NCI-H1417 (cell line): ENCODE measurements at regions not wholly inside any gene's neighbourhood (a gene's known extent, or its start where the extent isn't known, plus 50 kb on each side); places are given as distances from the start of the nearest gene placed in this dataset.
A peak's percentile ranks its signal among the peaks of the same experiment; 100 is the strongest.
"Not testable (repeated sequence)": the region's sequence is repeated elsewhere in the genome, so short reads cannot be mapped to it uniquely, and the experiment has no call there.

ENCODE experiments used
- DNase-seq, 3 experiments: peaks; one replicate each; lab custom pipeline; 2025; lab: John Stamatoyannopoulos, UW

- DNase-seq, result no peak
Measured at GRCh38 chr4:84286048-84286447, 213.0 kb downstream of the NKX6-1 start.

- no peak for DNase-seq
Measured at GRCh38 chr4:84279678-84280077, 219.4 kb downstream of the NKX6-1 start.

- no peak for DNase-seq
Measured at GRCh38 chr4:84277923-84278322, 221.2 kb downstream of the NKX6-1 start.

GRCh38 chr4:84276752-84277151 lies 222.3 kb downstream of the NKX6-1 start:
- no peak for DNase-seq

DNA sequence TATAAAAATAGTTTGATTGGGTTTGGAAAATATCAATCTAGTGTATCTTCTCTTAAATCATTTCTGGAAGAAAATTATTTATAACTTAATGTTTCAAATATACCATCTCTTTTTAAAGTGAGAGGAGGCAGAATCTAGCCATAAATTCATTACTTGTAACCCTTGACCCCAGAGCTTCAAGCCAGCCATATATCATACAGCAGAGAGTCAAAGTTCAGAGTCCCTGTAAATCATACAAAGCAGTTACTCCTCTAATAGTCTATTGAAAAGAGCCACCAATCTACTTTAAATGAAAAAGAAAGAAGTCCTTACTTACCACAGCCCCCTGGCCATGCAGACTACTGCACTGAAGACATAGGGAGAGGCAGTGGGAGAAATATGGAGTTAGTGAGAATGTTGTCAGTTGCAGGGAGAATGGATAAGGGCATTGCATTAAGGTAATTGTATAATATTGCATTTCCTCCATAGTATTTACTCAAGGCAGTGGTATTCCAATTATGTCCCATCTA lies 229.5 kb downstream of the NKX6-1 start:
- DNase-seq, result no peak

GRCh38 chr4:84264652-84265051 lies 234.4 kb downstream of the NKX6-1 start:
- no peak for DNase-seq

GRCh38 chr4:84263415-84263814 lies 235.7 kb downstream of the NKX6-1 start:
- DNase-seq, result no peak

DNA sequence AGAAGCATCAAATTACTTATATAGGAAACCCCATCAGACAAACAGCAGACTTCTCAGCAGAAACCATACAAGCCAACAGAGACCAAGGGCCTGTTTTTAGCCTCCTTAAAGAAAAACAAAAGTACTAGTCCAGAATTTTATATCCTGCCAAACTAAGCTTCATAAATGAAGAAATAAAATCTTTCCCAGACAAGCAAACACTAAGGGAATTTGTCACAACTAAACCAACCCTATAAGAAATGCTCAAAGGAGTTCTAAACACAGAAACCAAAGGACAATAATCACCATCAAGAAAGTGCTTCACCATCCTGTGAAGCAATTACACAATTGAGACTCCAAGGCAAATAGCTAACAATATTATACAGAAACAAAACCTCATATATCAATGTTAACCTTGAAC lies 238.6 kb downstream of the NKX6-1 start:
- no peak for DNase-seq

- no peak for DNase-seq
Measured at GRCh38 chr4:84258905-84259830, 239.9 kb downstream of the NKX6-1 start.

DNA sequence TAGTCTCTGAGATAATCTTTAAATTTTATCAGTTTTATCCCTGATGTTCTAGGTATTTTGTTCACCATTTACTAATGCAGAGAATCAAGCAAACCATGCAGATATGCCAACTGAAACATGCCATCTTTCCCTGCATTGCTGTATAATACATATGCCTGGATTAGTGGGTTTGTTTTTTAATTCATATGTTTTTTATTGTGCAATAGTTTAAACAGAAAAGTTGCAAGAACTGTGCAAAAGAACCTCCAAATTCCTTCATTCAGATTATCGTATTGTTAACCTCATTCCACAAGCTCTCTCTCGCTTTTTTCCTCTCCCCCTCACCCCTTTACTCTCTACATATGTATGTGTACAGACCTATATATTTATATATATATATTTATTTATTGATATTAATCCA lies 244.6 kb downstream of the NKX6-1 start:
- DNase-seq, result no peak

DNA sequence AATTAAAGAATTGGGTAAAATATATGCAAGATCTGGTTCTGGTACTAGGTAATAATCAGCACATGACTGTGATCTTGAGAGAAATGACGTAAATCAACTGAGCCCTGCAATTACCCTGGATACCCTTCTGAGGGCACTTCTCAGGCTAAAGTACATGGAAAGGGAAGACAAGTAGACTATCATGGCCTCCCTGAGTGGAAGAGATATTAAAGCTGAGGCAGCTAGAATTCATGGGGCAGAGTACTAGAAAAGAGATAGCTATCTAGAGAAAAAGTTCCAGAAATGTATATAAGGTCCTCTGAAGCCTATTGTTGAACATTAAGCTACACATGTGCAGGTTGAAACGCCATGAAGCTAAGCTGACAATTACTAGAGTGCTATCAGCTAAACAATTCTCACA lies 249.6 kb downstream of the NKX6-1 start:
- peak in 2 of 3 experiments; percentile 35 to 65 for DNase-seq

- DNase-seq, result not testable (repeated sequence)
Measured at GRCh38 chr4:84245042-84245441, 254.1 kb downstream of the NKX6-1 start.

- DNase-seq, result peak in 1 of 3 experiments; percentile 12
Measured at GRCh38 chr4:84244346-84244801, 254.7 kb downstream of the NKX6-1 start.

DNA sequence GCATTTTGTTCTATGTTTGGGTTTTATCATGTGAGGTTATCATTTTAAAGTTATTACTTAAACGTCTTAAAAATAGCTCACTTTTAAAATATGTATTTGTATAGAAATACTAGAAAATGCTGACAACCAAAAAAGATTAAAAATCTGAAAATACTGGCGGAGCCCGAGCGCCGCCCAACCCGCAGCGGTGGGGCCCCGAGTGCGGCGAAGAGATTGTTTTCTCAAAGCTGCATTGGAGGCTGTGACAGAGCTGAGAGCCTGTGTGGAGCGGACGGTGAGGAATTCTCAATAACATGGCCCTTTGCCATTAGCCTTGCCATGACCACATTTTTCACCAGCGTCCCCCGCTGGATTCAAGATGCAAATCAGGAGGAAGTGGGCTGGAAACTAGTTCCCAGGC lies 255.4 kb downstream of the NKX6-1 start:
- DNase-seq, result no peak

GRCh38 chr4:84239278-84239845 lies 259.7 kb downstream of the NKX6-1 start:
- DNase-seq, result no peak

GRCh38 chr4:84238247-84239090 lies 260.6 kb downstream of the NKX6-1 start:
- DNase-seq, result no peak

DNA sequence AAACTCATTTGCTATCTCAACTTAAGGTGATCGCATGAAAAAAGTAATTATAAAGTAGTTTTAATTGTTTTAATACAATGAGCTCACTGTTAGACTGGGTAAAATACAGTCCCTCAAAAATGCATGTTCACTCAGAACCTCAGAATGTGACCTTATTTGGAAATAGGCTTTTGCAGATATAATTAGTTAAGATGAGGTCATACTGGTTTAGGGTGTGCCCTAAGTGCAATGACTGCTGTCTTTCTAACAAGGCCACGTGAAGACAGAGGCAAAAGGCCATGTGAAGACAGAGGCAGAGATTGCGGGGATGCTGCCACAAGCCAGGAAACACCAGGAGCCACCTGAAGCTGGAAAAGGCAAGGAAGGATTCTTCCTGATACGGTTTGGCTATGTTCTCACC lies 262.1 kb downstream of the NKX6-1 start:
- DNase-seq, result no peak

DNA sequence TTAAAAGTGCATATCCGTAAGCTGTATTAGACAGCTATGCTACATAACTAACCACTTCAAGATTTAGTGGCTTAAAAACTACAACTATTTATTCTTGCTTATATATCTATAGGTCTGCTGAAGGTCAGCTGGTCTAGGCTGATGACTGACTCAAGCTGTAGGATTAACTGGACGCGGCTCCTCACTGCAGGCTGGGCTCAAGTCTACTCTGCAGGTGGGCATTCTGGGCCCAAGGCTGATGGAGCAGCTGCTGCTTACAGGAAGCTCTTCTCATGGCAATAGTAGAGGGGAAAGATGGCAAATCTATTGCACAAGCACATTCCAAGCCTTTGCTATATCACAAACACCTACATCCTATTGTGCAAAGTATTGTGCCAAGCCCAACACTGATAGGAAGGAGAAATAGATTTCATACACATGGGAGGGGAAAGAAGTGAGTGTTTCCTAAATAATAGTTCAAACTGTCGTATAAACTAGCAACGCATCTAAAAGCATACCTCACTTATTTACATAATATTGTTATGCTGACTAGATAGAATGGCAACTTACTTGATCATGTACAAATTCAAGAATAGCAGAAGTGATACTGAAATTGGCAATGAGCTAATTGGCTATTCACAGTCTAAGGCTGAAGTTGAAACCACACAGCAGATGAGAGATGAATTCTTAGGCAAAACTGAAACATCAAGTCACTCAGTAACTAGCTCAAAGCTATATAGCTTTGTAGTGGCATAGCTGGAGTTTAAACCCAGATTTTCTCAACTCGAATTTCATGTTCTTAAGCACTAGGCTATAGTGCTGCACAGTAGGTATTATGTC lies 263.8 kb downstream of the NKX6-1 start:
- DNase-seq, result no peak

GRCh38 chr4:84232309-84233095 lies 266.6 kb downstream of the NKX6-1 start:
- DNase-seq, result no peak

DNA sequence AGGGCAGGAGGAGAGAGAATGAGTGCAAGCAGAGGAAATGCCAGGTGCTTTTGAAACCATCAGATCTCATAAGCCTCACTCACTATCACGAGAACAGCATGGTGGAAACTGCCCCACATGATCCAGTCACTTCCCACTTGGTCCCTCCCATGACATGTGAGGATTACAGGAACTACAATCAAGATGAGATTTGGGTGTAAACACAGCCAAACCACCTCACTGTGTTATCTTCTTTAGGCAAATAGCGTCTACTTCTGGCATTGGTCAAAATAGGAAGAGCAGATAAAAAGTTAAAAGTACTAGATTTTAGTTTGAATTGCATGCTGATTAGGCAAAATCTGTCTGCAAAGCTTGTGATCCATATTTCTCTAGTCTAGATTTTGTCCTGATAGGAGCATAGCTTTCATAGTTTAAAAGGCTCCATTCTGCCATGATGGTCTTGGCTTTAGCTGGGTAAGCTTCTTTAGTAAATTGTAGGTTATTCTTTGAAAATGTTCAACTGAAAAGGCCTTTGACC lies 267.5 kb downstream of the NKX6-1 start:
- DNase-seq, result no peak
